ENCODE measurements at regions not wholly inside any gene's neighbourhood (a gene's known extent, or its start where the extent isn't known, plus 50 kb on each side); places are given as distances from the start of the nearest gene placed in this dataset.

DNA sequence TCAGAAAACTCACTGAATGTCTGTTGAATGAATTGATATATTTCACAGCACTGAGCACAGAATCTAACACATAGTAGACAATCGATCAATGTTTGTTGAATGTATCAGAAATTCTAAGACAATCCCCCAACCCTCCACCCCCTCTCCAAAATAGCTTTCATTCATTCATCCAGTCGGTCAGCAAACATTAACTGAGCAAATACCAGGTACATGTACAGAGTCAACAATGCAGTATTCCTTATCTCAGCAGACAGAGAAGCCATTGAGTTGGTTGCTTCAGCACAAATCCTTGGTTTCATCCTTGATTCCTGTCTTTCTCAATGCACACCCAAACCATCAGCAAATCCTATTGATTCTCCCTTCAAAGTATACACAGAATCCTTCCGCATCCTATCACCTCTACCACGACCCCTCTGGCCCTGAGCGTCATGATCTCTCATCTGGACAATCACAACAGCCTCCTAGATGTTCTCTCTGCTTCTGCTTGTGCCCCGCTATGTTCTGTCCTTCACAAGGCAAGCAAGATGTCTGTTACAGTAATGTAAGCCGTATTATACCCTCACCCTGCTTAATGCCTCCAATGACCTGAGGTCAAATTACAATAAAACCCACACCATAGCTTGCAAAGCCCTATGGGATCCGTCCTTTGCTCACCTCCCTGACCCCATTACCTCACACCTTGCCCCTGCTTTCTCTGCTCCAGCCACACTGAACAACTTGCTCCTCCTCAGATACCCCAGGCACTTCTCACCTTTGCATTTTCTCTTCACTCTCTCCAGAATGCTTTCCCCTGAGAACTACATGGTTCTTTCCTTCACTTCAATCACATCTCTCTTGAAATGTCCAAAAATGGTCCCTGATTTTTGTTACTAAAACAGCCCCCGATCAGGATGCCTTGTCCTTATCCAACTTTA, 738.1 kb upstream of the TBX3 start:
- TF ChIP-seq, protein P1, sequence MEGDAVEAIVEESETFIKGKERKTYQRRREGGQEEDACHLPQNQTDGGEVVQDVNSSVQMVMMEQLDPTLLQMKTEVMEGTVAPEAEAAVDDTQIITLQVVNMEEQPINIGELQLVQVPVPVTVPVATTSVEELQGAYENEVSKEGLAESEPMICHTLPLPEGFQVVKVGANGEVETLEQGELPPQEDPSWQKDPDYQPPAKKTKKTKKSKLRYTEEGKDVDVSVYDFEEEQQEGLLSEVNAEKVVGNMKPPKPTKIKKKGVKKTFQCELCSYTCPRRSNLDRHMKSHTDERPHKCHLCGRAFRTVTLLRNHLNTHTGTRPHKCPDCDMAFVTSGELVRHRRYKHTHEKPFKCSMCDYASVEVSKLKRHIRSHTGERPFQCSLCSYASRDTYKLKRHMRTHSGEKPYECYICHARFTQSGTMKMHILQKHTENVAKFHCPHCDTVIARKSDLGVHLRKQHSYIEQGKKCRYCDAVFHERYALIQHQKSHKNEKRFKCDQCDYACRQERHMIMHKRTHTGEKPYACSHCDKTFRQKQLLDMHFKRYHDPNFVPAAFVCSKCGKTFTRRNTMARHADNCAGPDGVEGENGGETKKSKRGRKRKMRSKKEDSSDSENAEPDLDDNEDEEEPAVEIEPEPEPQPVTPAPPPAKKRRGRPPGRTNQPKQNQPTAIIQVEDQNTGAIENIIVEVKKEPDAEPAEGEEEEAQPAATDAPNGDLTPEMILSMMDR (IDR thresholded peaks at IDR 0.05; ENCODE audit: low read length): no peak
- TF ChIP-seq EZH2 (IDR thresholded peaks at IDR 0.05; ENCODE audit: borderline replicate concordance, low read length): no peak

Measured in OCI-LY1 (cell line).